Activated naive CD4-positive, alpha-beta T cell treated with anti-CD3 and anti-CD28 coated beads, Interleukin-2, amount 50 U/mL, for 16 hours (primary cell): ENCODE measurements at regions not wholly inside any gene's neighbourhood (a gene's known extent, or its start where the extent isn't known, plus 50 kb on each side); places are given as distances from the start of the nearest gene placed in this dataset.
"Not testable (repeated sequence)": the region's sequence is repeated elsewhere in the genome, so short reads cannot be mapped to it uniquely, and the experiment has no call there.

Source experiments
- DNase-seq: peaks from one replicate; pipeline ENCODE4 v3.0.0-alpha.2; 2020

DNA sequence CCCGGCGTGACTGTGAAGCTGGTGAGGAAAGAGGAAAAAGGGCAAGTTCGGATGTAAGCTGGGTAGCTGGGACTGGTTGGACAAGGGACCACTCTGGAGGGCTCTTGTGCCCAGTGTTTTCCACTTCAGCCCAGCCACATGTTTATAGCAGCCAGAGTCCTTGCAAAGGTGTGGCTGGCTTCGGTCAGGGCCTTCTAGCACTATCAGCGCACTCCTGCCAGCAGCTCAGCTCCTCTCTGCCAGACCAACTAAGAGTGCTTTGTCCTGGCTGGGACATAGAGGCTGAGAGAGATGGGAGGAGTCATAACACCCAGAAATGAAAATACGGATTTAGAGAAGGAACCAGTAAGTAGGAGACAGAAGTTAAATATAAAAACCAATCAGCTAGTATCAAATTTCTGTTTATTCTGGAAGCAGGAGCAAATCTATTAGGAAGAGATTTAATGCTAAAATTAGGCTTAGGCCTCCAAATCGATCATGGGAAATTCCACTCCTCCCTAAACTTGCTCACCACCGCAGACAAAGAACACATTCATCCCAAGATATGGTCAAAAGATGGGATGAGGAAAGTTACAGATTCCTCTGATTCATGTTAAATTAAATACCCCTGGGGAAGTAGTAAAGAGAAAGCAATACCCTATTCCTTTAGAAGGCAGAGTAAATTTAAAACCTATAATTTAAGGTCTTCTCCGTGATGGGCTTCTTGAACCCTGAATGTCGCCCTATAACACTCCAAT is 135.0 kb downstream of the RALA start:
- no peak for DNase-seq

- DNase-seq = no peak
Measured at GRCh38 chr7:39761449-39761848, 138.1 kb downstream of the RALA start.

DNA sequence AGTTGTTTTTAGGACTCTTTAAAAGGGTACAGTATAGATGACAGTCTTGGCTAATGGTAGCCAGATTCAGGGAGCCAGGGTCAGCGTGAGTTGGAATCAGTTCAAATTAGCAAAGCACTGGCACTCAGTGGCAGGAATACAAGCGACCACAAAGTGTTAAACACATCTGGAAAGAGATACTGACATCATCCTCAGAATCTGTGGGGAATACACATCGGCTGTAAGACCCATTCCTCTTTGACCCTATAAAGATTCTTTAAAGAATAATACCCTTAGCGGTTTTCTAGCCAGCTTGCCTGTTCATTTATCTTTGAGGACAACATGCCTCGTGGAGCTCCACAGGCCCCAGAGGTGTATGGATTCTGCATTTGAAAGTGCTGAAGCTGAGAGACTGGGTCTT is 139.1 kb downstream of the RALA start:
- not testable (repeated sequence) for DNase-seq

DNA sequence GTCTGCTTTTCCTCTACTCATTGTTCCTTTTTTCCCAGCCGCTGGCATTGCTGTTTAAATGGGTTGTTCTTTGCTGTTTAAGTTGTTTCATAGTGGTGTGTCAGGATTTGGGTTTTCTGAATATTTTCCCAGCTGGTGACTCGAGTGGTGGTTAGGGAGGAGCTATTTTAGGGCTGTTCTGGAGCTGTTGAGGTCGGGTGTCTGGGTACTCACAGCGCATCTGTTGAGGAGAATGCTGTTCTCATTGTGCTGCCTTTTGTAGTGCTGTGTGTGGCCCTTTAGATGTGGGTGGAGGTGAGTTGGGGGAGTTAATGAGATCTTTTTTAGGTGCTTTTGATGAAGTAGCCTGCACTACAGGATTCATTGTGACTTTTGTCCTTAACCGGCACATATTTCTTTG is 139.5 kb downstream of the RALA start:
- DNase-seq = not testable (repeated sequence)

GRCh38 chr7:39765833-39766232 is 142.5 kb downstream of the RALA start:
- DNase-seq = not testable (repeated sequence)

DNA sequence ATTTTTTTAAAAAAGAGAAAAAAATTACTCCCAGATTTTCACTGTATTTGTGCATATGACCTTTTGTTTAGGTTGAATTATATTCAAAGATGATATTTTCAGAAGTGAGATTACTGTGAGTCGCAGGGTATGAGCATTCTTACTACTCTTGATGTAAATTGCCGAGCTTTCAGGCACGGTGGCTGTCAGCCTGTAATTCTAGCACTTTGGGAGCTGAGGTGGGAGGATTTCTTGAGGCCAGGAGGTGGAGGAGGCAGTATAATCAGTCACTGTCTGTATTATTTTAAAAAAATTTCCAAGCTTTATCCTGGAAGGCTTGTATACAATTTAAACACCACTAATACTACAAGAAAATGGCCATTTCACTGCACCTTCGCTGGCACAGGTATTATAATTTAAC is 145.1 kb downstream of the RALA start:
- DNase-seq = not testable (repeated sequence)

DNA sequence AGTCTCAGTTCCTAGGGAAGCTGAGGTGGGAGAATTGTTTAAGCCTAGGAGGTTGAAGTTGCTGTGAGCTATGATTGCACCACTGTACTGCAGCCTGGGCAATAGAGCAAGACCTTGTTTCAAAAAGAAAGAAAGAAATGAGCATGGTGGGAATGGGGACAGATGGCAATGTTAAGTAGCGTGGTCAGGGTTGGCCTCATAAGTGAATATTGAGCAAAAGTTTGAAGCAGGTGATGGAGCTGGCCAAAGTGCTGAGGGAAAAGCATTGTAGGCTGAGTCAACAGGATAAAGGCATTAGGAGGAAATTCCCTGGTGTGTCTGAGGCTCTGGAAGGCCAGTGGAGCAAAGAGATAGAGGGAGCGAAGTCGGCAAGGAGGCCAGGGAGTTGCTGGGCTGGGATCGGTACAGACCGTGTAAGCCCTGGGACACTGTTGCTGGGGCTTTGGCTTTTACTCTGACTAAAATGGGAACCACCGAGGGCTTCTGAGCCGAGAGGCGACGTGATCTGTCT is 151.0 kb downstream of the RALA start:
- DNase-seq = not testable (repeated sequence)

GRCh38 chr7:39781557-39781956 is 158.2 kb downstream of the RALA start:
- not testable (repeated sequence) for DNase-seq

GRCh38 chr7:39786440-39786839 is 163.1 kb downstream of the RALA start:
- not testable (repeated sequence) for DNase-seq

- DNase-seq = not testable (repeated sequence)
Measured at GRCh38 chr7:39791035-39791434, 159.0 kb upstream of the CDK13 start.

GRCh38 chr7:39791911-39792310 is 158.1 kb upstream of the CDK13 start:
- not testable (repeated sequence) for DNase-seq

- DNase-seq = not testable (repeated sequence)
Measured at GRCh38 chr7:39793026-39793425, 157.0 kb upstream of the CDK13 start.

DNA sequence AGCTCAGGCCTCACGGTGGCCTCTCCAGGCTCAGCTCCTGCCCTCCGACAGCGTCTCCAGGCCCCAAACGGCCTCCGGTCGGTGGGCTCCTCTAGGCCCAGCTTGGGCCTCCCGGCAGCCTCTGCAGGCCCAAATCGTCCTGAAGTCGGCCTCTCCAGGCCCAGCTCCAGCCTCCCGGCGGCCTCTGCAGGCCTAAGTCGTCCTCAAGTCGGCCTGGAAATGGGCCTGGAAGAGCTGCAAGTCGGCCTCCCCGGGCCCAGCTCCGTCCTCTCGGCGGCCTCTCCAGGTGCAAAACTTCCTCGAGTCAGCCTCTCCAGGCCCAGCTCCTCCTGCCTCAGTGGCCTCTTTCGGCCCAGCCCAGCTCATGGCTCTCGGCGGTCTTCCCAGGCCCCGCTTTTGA is 156.2 kb upstream of the CDK13 start:
- DNase-seq = not testable (repeated sequence)

DNA sequence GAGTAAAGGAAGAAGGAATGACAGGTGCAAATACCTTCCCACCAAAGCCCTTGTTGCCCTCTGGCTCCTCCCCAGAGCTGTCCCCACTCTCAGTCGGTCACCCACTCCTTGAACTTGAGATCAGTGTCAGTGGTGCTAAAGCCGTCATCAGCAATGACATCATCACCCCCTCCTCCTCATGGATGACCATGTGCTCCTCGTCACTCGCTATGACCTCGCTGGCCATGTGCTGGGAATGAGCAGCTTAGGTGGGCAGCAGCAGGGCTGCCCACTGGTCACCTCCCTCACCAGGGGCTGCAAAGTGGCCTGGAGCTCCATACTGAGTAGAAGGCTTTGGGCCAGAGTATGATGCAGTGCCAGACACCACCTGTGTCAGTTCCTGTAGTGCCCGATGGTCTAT is 153.1 kb upstream of the CDK13 start:
- DNase-seq = not testable (repeated sequence)

DNA sequence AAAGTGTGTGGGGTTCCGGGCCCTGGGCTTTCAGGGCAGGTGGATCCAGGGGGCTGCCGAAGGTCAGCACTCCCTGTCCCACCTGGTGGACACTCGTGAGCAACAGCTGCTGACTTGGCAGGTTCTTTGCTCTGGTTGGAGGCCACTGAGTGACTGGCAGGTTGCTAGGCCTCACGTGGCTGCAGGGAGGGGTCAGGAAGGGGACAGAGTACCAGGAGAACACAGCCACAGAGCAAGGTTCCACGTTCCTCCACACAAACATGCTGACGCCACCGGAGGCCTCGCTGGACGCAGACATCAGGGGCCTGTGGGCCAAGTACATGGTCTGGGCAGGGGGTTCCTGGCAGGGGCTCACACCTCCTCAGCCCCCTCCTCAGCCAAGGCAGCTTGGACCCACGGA is 152.0 kb upstream of the CDK13 start:
- DNase-seq = not testable (repeated sequence)

DNA sequence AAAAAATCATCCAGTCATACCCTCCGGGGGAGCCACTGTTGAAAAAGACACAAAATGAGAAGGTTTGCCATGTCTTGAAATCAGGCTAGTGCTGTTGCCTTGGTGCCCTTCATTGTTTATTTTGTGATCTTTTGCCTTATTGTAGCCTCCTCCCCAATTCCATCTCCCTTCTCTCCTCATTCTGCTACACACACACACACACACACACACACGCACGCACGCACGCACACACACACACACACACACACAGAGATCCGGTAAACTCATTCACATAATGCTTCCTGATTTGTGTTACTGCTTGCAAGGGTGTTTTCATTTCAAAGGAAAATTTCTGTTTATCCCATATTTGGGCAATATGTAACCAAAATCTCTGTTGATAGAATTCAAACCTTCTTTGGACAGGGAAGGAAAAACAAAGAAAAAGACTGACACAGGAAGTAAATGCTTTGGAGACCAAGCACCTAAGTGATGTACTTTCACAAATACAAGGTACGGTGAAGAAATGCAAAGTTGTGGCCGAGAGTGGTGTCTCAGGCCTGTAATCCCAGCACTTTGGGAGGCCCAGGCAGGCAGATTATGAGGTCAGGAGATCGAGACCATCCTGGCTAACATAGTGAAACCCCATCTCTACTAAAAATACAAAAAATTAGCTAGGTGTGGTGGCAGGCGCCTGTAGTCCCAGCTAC is 141.1 kb upstream of the CDK13 start:
- no peak for DNase-seq

- no peak for DNase-seq
Measured at GRCh38 chr7:39810204-39810642, 139.8 kb upstream of the CDK13 start.

GRCh38 chr7:39810710-39811109 is 139.3 kb upstream of the CDK13 start:
- no peak for DNase-seq

GRCh38 chr7:39811161-39811614 is 138.9 kb upstream of the CDK13 start:
- no peak for DNase-seq

GRCh38 chr7:39816462-39817060 is 133.5 kb upstream of the CDK13 start:
- no peak for DNase-seq

- no peak for DNase-seq
Measured at GRCh38 chr7:39819514-39819913, 130.5 kb upstream of the CDK13 start.

DNA sequence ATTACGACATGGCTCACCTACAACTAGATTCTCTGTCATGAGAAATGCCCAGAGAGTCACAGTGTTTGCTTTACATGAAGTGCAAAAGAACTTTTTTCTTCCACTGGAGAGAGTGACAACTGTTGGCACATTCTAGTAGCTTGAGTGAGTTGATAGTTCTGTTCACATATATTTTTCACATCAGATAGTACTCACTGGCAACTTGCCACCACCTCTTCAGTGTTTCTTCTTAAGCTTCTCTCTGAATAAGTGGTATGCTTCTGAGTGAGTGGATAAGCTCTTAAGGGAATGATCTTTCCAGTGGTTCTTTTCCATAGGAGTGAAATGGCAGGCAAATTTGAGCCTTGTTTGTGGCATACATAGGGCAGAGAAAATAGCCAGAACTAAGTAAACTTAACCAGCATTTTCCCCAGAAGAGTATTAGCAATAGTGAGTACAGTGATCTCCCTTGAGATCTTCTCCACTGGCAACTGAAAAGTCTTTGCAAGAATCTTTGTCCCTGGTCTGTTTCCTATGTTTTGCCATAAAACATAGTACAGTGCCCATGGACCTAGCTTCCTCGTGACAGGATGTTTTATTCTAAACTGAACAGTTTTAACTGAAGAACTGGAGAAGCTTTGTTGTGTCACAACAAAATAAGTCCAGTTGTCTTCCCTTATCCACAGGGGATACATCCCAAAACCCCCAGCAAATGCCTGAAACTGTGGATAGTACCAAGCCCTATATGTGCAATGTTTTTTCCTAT is 125.4 kb upstream of the CDK13 start:
- DNase-seq = no peak
